ENCODE measurements at regions not wholly inside any gene's neighbourhood (a gene's known extent, or its start where the extent isn't known, plus 50 kb on each side); places are given as distances from the start of the nearest gene placed in this dataset.

- DNase-seq, result no peak
- Histone ChIP-seq H3K9ac (ENCODE audit: insufficient read depth in 1 of 2, low read length in 2 of 2) (no peak overlapping the region), H3K4me1 (ENCODE audit: control insufficient read depth in 5 of 5, insufficient read depth in 5 of 5, low read length in 5 of 5) (peaks cover 0 to 39% (median 3%) of the 10 kb centered on the region in 5 donors), H3K9me3 (ENCODE audit: control insufficient read depth in 4 of 4, insufficient read depth in 3 of 4, low read length in 3 of 4) (no peaks in the 10 kb centered on the region), H3K36me3 (ENCODE audit: control insufficient read depth in 4 of 4, insufficient read depth in 4 of 4, low read length in 4 of 4) (no peaks in the 10 kb centered on the region), H3K27me3 (ENCODE audit: control insufficient read depth in 3 of 3, insufficient read depth in 3 of 3, low read length in 2 of 3) (no peaks in the 10 kb centered on the region), H3K4me3 (no peak overlapping the region), H3K27ac (ENCODE audit: low read depth in 1 of 2, low read length in 1 of 2) (no peak overlapping the region)
- no peak for TF ChIP-seq CTCF (IDR thresholded peaks at IDR 0.05; ENCODE audit: control extremely low read depth, extremely low read depth)
- 55 to 77% methylated on average over 3 of the region's 3 CpGs for whole genome bisulfite sequencing, 2 donors
- ATAC-seq (ENCODE audit: insufficient read depth, low FRiP score), result no peak
Measured at GRCh38 chr9:89799766-89800165, 195.0 kb downstream of the GADD45G start.

GRCh38 chr9:89801341-89801740, 196.5 kb downstream of the GADD45G start:
- WGBS, 2 donors, result 80 to 85% methylated on average over 4 of the region's 4 CpGs
- H3K27me3 ChIP-seq (ENCODE audit: control insufficient read depth in 3 of 3, insufficient read depth in 3 of 3, low read length in 2 of 3), result no peaks in the 10 kb centered on the region
- no peaks in the 10 kb centered on the region for H3K9me3 ChIP-seq (ENCODE audit: control insufficient read depth in 4 of 4, insufficient read depth in 3 of 4, low read length in 3 of 4)
- H3K27ac ChIP-seq (ENCODE audit: low read depth in 1 of 2, low read length in 1 of 2), result no peak overlapping the region
- H3K9ac ChIP-seq (ENCODE audit: insufficient read depth in 1 of 2, low read length in 2 of 2), result no peak overlapping the region
- TF ChIP-seq CTCF (IDR thresholded peaks at IDR 0.05; ENCODE audit: control extremely low read depth, extremely low read depth), result no peak
- peaks cover 0 to 39% (median 8%) of the 10 kb centered on the region in 5 donors for H3K4me1 ChIP-seq (ENCODE audit: control insufficient read depth in 5 of 5, insufficient read depth in 5 of 5, low read length in 5 of 5)
- no peaks in the 10 kb centered on the region for H3K36me3 ChIP-seq (ENCODE audit: control insufficient read depth in 4 of 4, insufficient read depth in 4 of 4, low read length in 4 of 4)
- no peak for ATAC-seq (ENCODE audit: insufficient read depth, low FRiP score)
- H3K4me3 ChIP-seq, result no peak overlapping the region
- DNase-seq, result no peak

- Histone ChIP-seq H3K9ac (ENCODE audit: insufficient read depth in 1 of 2, low read length in 2 of 2) (no peak overlapping the region), H3K9me3 (ENCODE audit: control insufficient read depth in 4 of 4, insufficient read depth in 3 of 4, low read length in 3 of 4) (no peaks in the 10 kb centered on the region), H3K36me3 (ENCODE audit: control insufficient read depth in 4 of 4, insufficient read depth in 4 of 4, low read length in 4 of 4) (no peaks in the 10 kb centered on the region), H3K4me3 (no peak overlapping the region), H3K4me1 (ENCODE audit: control insufficient read depth in 5 of 5, insufficient read depth in 5 of 5, low read length in 5 of 5) (peaks cover 3 to 39% (median 8%) of the 10 kb centered on the region in 5 donors), H3K27me3 (ENCODE audit: control insufficient read depth in 3 of 3, insufficient read depth in 3 of 3, low read length in 2 of 3) (no peaks in the 10 kb centered on the region), H3K27ac (ENCODE audit: low read depth in 1 of 2, low read length in 1 of 2) (no peak overlapping the region)
- ATAC-seq (ENCODE audit: insufficient read depth, low FRiP score) (no peak), DNase-seq (no peak)
- WGBS, 2 donors, result 71 to 82% methylated on average over 13 of the region's 13 CpGs
- no peak for TF ChIP-seq CTCF (IDR thresholded peaks at IDR 0.05; ENCODE audit: control extremely low read depth, extremely low read depth)
Measured at GRCh38 chr9:89801742-89802670, 197.2 kb downstream of the GADD45G start.
